NCI-H226 (cell line): ENCODE measurements at regions not wholly inside any gene's neighbourhood (a gene's known extent, or its start where the extent isn't known, plus 50 kb on each side); places are given as distances from the start of the nearest gene placed in this dataset.
A peak's percentile ranks its signal among the peaks of the same experiment; 100 is the strongest.

Experiments
- DNase-seq: peaks from one replicate; pipeline ENCODE4 v3.0.0-alpha.2; 2015

- DNase-seq: peak; percentile 45
These were observed 450.8 kb upstream of the NAALADL2 start for GRCh38 chr3:174408310-174408709.

GRCh38 chr3:174409086-174409743 is 449.9 kb upstream of the NAALADL2 start:
- DNase-seq: no peak

DNA sequence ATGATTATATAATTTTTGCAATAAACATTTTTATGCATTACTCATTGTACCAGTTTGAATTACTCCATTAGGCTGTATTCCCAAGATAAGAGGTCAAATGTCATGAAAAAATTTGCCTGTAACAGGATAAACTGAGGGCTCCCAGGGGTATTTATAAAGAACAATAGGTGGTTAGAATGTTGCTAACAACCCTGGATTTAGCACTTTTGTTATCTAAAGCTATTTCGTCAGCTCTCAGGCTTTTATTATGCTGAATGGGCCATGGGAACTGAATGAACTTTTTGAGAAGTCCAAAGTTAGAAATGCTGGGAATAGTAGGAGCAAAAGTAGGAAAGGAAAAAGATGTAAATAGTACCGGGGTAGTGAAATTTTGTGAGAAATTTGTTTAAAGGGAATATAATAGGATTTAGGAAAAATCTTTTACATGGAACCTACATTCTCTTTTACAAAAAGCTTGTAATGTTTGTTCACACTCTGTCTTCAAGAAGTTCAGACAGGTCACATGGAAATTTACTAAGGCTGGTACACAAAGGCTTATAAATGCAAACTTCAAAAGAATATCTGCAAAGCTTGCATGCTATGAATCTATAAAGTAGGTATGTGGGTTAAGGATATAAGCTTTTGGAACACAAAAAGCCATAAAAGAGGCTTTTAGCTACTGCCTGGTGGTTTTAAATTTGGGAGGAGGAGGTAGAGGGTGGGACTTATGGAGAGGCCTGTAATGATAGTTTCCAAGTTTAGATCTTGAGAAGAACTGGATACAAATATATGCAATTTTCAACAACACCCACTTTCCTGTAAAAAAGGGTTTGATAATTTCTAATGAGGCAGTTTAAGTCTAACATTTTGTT is 445.8 kb upstream of the NAALADL2 start:
- DNase-seq: no peak

DNA sequence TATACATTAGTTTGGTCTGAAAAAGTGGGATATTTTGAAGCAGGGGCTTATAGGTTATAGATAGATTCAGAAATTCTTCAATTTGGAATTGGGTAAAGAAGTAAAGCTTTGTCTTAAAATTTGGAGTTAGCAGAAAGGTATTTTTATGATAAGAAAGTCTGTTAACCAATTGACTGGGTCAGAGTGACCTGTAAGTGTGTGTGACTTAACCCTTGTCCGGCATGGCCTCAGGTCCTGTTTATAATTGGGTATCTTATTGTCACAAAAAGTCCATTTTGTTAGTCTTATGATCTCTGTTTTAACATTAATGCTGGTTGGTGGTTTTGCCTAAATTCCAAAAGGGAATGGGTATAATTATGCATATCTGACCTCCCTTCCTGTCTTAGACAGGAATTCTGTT is 444.2 kb upstream of the NAALADL2 start:
- DNase-seq: no peak

DNA sequence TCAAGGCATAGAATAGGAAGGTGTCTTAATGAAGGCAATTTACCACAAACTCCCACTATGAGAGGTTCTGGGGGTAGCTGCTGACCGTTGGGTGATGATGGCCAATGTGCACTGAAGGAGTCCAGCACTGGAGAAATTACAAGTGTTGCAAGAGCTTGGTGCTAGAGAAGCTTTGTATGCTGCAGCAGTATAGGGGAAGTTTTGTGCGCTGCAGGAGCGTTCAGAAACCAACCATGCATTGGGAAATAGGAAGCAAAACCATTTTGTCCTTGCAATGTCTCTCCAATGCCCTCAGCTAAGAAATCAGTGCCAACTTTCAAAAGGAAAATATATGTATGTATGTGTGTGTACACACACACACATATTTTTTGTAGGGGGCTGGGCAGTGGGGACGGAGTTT is 441.6 kb upstream of the NAALADL2 start:
- DNase-seq: no peak

DNA sequence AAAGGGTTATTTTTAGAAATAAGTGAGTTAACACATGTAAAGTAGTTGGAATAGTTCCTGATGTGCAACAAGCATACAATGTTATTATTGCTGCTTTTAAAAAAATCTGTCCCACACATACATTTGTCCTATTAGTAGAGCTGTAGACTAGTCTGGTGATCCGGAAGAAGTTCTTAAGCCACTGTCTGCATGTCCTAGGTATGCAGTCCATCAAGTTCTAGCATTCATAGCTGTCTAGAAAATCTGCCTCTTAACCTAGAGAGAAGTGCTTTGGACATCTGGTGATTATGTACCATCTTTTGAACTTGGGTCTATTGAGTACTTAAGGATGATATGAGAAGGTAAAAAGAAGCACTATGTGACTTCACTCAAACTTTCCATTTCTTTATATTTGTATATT is 439.9 kb upstream of the NAALADL2 start:
- no peak for DNase-seq

DNA sequence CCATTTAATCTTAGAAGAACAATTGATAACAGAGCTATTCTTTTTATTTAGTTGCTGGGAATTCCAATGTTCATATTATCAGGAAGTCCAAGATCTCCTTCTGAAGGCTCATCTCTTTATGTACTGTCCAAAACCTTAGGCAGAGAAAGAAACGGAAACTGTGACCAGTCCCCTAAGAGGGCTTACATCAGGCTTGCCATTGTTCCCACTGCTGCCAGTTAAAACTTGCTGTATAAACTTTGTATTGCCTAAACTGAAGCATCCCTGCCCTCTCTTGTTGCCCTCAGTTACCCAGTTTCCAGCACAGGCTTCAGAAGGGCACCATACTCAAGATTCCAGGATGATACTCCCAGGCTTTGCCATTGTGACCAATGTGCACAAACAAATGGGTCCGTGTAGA is 435.2 kb upstream of the NAALADL2 start:
- no peak for DNase-seq

- no peak for DNase-seq
These were observed 434.5 kb upstream of the NAALADL2 start for GRCh38 chr3:174424656-174425055.

DNA sequence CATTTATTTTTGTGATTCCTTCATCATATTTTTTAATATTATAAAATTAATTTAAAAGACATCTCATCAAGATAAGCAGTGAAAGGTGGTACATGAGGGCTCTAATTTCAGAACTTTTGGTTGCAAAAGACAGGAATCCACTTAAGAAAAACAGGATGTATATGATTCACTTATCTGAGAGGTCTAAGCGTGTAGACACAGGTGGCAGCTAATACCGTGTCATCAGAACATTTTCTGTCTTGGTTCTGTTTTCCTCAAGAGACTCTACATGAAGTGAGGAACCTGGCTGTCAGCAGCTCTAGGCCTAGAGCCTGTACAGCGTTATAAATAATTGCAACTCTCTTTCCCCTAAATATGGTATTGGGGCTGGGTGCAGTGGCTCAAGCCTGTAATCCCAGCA is 433.7 kb upstream of the NAALADL2 start:
- no peak for DNase-seq

GRCh38 chr3:174430986-174431385 is 428.1 kb upstream of the NAALADL2 start:
- no peak for DNase-seq

- DNase-seq: peak; percentile 26
These were observed 427.4 kb upstream of the NAALADL2 start for GRCh38 chr3:174431717-174432116.

DNA sequence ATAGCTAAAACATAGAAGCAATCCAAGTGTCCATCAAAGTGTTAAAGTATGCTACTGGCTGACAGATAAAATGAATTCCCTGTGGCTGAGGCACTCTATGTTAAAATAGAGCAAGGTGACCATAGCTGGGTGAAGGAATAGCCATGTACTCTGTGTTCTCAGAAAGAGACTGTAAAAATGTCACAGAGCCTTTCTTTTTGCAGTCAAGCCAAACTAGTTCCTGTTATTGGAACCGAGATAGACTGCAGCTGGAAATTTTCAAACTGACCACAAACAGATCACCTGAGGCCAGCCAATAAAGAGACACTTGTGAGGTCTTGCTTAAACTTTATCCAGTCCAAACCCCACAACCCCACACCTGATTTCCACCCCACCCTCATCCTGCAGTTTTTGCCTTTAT is 422.8 kb upstream of the NAALADL2 start:
- DNase-seq: no peak

DNA sequence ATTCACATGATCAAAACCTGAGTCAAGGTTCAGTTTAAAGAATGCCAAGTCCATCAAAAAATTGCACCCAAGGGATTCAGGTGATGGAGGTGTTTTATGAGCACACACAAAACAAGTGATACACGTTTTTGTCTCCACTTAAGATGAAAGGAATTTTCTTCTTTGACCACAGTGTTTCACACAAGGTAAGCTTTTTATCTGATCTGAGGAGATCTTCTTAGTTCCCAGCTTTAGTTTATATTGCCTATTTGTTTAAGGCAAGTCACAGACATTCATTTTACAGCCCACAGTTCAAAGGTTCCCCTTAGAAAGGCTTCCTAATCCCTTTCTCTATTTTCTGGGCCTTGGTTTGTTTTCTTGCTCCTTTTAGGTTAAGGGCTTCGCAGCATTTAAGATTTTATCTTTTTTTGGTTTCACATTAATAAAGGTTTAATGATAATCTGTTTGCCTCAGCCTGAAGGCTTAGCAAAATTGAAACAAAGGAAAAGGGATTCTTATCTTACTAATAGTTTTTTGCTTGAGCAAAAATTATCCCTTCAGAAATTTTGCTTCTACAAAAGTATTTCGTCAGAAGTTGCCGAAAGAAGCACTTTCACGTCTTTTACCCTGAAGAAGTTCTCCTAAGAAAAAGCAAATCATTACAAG is 420.5 kb upstream of the NAALADL2 start:
- DNase-seq: no peak

DNA sequence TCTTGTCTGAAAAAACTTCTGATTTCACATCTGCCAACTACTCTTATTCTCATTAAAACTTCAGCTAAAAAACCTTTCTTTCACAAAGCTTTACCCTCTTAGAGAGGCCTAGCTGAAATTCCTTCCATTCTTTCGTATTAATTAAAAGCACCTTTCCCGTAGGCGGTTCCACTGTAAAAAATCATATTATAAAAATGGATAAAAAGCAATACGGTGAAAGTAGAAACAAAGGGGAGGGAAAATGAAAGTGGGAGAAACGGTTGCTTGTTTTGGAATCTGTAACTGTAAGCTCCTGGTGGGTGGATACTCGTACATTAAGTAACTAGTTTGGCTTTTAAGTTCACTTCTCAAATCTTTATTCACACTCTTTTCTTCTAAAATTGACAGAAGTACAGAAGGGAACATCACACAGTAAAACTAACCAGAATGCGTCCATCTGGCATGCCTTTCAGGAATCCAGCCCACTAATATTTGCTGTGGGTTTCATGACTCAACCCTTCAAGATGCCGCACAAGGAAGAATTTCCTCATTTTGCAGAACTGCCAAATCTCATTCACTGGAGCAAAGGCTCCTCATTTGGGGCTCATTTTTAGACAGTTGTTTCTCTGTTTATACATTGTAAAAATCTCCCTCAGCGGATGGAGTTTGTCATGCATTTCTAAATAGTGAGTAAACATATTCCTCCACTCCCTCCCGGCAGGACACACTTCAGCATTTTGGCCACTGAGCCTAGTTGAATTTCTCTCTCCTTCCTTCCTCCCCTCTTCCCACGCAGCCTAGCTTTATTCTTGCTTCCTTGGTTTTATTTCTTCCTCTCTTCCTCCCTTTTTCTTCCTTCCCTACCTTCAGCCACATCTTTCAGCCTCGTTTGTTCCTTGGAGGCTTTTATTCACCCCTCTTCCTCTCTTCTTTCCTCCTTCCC is 419.5 kb upstream of the NAALADL2 start:
- DNase-seq: peak; percentile 91

- peak; percentile 40 for DNase-seq
These were observed 418.9 kb upstream of the NAALADL2 start for GRCh38 chr3:174440253-174440701.

- DNase-seq: peak; percentile 90
These were observed 418.2 kb upstream of the NAALADL2 start for GRCh38 chr3:174440741-174441587.

GRCh38 chr3:174441588-174442301 is 417.4 kb upstream of the NAALADL2 start:
- no peak for DNase-seq

GRCh38 chr3:174442302-174442682 is 416.8 kb upstream of the NAALADL2 start:
- DNase-seq: no peak

GRCh38 chr3:174444391-174444790 is 414.7 kb upstream of the NAALADL2 start:
- no peak for DNase-seq

DNA sequence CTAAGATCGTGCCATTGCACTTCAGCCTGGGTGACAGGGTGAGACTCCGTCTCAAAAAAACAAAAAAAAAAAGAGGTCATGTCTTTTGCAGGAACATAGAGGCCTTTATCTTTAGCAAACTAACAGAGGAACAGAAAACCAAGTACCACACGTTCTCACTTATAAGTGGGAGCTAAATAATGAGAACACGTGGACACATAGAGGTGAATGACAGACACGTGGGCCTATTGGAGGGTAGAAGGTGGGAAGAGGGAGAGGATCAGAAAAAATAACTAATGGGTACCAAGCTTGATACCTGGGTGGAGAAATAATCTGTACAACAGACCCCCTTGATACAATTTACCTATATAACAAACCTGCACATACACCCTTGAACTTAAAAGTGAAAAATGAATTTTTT is 401.4 kb upstream of the NAALADL2 start:
- no peak for DNase-seq

DNA sequence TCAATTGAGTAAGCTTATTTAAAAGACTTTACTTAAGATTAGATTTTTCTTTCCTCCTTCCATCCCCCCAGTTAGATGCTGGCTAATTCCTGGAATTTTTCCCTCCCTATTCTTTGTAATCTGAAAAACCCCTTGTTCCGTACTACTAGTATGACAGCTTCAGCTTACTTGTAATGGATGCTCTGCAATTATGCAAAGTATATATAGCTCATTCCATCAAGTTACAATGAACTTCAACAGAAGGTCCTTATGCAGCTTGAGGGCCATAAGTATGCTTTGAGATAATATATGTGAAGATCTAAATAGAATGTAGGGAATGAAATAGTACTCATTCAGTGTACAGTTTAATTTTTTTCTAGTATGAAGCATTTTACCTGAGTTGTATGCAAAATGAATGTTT is 398.3 kb upstream of the NAALADL2 start:
- no peak for DNase-seq
